ENCODE measurements at regions not wholly inside any gene's neighbourhood (a gene's known extent, or its start where the extent isn't known, plus 50 kb on each side); places are given as distances from the start of the nearest gene placed in this dataset.

- TF ChIP-seq CTCF (IDR thresholded peaks at IDR 0.05; ENCODE audit: poor library complexity) (no peak), EZH2 (IDR thresholded peaks at IDR 0.05; ENCODE audit: borderline replicate concordance) (no peak), EZH2phosphoT487 (IDR thresholded peaks at IDR 0.05; ENCODE audit: low read depth, severe bottlenecking, unreplicated experiment) (no peak)
Measured at GRCh38 chr2:217740756-217741155, 262.0 kb downstream of the TNS1 start.
